Gastroesophageal sphincter (tissue), 4 donors: ENCODE measurements at regions not wholly inside any gene's neighbourhood (a gene's known extent, or its start where the extent isn't known, plus 50 kb on each side); places are given as distances from the start of the nearest gene placed in this dataset.
A peak's percentile ranks its signal among the peaks of the same experiment; 100 is the strongest.

ENCODE experiments used
- ATAC-seq: fragments of 150-250 bp; one replicate; pipeline ENCODE4 v1.9.1; 2016; ENCODE audit warnings: mild to moderate bottlenecking, moderate library complexity
- H3K27ac ChIP-seq, 4 donors: fragments of 200-600 bp; sonication (generic) in 3 of 4; 1 replicate in 3 of 4; 2 replicates in 1 of 4; pipeline ENCODE4 v1.5.1; 2016 to 2019
- H3K27me3 ChIP-seq: fragments of 200-600 bp; sonication (generic); one replicate; pipeline ENCODE4 v1.5.1; 2019
- H3K36me3 ChIP-seq, 2 donors: fragments of 200-600 bp; sonication (generic); one replicate each; pipeline ENCODE4 v1.5.1; 2019; ENCODE audit warnings: control low read depth in 1 of 2
- H3K4me1 ChIP-seq, 3 donors: fragments of 200-600 bp; sonication (generic); 1 replicate in 2 of 3; 2 replicates in 1 of 3; pipeline ENCODE4 v1.5.1; 2016 to 2019; ENCODE audit warnings: control low read depth in 2 of 3
- H3K4me3 ChIP-seq, 2 donors: fragments of 200-600 bp; sonication (generic); one replicate each; pipeline ENCODE4 v1.5.1; 2019; ENCODE audit warnings: mild to moderate bottlenecking in 1 of 2, moderate library complexity in 1 of 2
- H3K9me3 ChIP-seq, 3 donors: fragments of 200-600 bp; sonication (generic); one replicate each; pipeline ENCODE4 v1.5.1; 2017 to 2019; ENCODE audit warnings: control low read depth in 2 of 3
- CTCF ChIP-seq, 4 experiments: fragments of 200-600 bp in 2 of 4; fragments of 450-650 bp in 2 of 4; sonication (generic) in 1 of 4; IDR thresholded peaks; one replicate each; pipeline ENCODE4 v1.5.1; 2017 to 2019; ENCODE audit warnings: antibody characterized with exemption in 4 of 4, mild to moderate bottlenecking in 2 of 4, moderate library complexity in 2 of 4
- EP300 ChIP-seq: sonication (generic); formaldehyde crosslinking; IDR thresholded peaks from one replicate; pipeline ENCODE4 v1.6.1; 2017; ENCODE audit warnings: antibody characterized with exemption, mild to moderate bottlenecking
- POLR2A ChIP-seq, 2 donors: fragments of 450-650 bp; IDR thresholded peaks; one replicate each; pipeline ENCODE4 v1.6.1; 2017; ENCODE audit warnings: antibody characterized with exemption in 2 of 2, mild to moderate bottlenecking in 2 of 2, moderate library complexity in 1 of 2
- POLR2AphosphoS5 ChIP-seq: sonication (generic); formaldehyde crosslinking; IDR thresholded peaks from one replicate; pipeline ENCODE4 v1.6.1; 2017; ENCODE audit warnings: antibody characterized with exemption
- WGBS, 2 donors: methylation state at CpG; one replicate each; pipeline ENCODE4 v1.1.5; 2018; ENCODE audit warnings: low coverage in 1 of 2; 5-methylcytosine and 5-hydroxymethylcytosine counted together

- H3K9me3 ChIP-seq: no peaks in the 10 kb centered on the region
- no peaks in the 10 kb centered on the region for H3K36me3 ChIP-seq
- H3K4me1 ChIP-seq: no peaks in the 10 kb centered on the region
- H3K27me3 ChIP-seq: no peaks in the 10 kb centered on the region
- no peak for ATAC-seq
- H3K27ac ChIP-seq: no peak overlapping the region
- WGBS, 2 donors: 67 to 69% methylated on average over 3 to 5 of the region's 5 CpGs
- TF ChIP-seq CTCF (IDR thresholded peaks at IDR 0.05) (no peak), POLR2AphosphoS5 (no peak), EP300 (no peak), POLR2A (IDR thresholded peaks at IDR 0.05) (no peak)
- H3K4me3 ChIP-seq: no peak overlapping the region
Observed at GRCh38 chr7:46589286-46589685, 668.2 kb upstream of the IGFBP3 start.

- WGBS, 2 donors: 40% methylated on average over 1 of the region's 1 CpG; no CpG with 5 or more reads in 1 of the 2 donors
- ATAC-seq: peak; percentile 75
Observed at GRCh38 chr7:46586406-46586805, 665.3 kb upstream of the IGFBP3 start.

GRCh38 chr7:46583656-46584055, 662.6 kb upstream of the IGFBP3 start:
- ATAC-seq: peak; percentile 60
- H3K4me1 ChIP-seq: no peaks in the 10 kb centered on the region

More at GRCh38 chr7:46586406-46586805, 665.3 kb upstream of the IGFBP3 start:
- Histone ChIP-seq H3K27me3 (no peaks in the 10 kb centered on the region), H3K9me3 (no peaks in the 10 kb centered on the region), H3K27ac (no peak overlapping the region), H3K36me3 (no peaks in the 10 kb centered on the region), H3K4me1 (no peaks in the 10 kb centered on the region), H3K4me3 (no peak overlapping the region)
- peak; percentile 7 for TF ChIP-seq POLR2AphosphoS5
- no peak for TF ChIP-seq CTCF (IDR thresholded peaks at IDR 0.05)

GRCh38 chr7:46581268-46581667, 660.2 kb upstream of the IGFBP3 start:
- Histone ChIP-seq H3K9me3 (no peaks in the 10 kb centered on the region), H3K27ac (no peak overlapping the region), H3K4me3 (no peak overlapping the region), H3K4me1 (no peaks in the 10 kb centered on the region), H3K27me3 (no peaks in the 10 kb centered on the region), H3K36me3 (no peaks in the 10 kb centered on the region)
- no peak for ATAC-seq
- WGBS, 2 donors: 86% methylated on average over 1 to 3 of the region's 3 CpGs
- no peak for TF ChIP-seq EP300
- no peak for TF ChIP-seq POLR2A (IDR thresholded peaks at IDR 0.05)
- no peak for TF ChIP-seq POLR2AphosphoS5
- TF ChIP-seq CTCF (IDR thresholded peaks at IDR 0.05): no peak

More at GRCh38 chr7:46583656-46584055, 662.6 kb upstream of the IGFBP3 start:
- TF ChIP-seq EP300 (no peak), POLR2A (IDR thresholded peaks at IDR 0.05) (no peak), CTCF (IDR thresholded peaks at IDR 0.05) (no peak), POLR2AphosphoS5 (no peak)
- H3K4me3 ChIP-seq: no peak overlapping the region
- no peaks in the 10 kb centered on the region for H3K9me3 ChIP-seq
- no peaks in the 10 kb centered on the region for H3K27me3 ChIP-seq
- 69 to 83% methylated on average over 1 of the region's 1 CpG for WGBS, 2 donors
- no peak overlapping the region for H3K27ac ChIP-seq
- no peaks in the 10 kb centered on the region for H3K36me3 ChIP-seq

DNA sequence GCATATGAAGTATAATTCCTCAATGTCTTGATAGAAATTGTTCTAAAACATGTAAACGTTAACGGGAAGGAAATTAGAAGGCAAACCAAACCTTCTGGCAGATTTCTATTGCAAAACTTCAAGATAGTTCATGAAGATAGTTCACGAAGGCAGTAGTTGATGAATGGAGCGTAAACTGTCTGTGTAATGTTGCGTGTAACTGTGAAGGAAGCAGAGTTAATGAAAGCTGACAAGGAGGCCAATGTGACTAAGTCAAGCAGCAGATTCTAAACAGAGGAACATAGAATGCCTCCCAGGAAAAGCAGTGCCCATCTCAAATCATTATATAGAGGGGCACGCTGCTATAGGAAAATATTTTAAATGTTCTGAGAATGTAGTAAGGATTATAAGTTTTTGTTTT, 659.7 kb upstream of the IGFBP3 start:
- H3K4me1 ChIP-seq: no peaks in the 10 kb centered on the region
- H3K36me3 ChIP-seq: no peaks in the 10 kb centered on the region
- H3K27me3 ChIP-seq: no peaks in the 10 kb centered on the region
- no peak overlapping the region for H3K4me3 ChIP-seq
- H3K27ac ChIP-seq: no peak overlapping the region
- TF ChIP-seq EP300 (no peak), POLR2A (IDR thresholded peaks at IDR 0.05) (no peak), POLR2AphosphoS5 (no peak), CTCF (IDR thresholded peaks at IDR 0.05) (no peak)
- ATAC-seq: no peak
- WGBS, 2 donors: 87 to 90% methylated on average over 6 of the region's 6 CpGs
- H3K9me3 ChIP-seq: no peaks in the 10 kb centered on the region
